ENCODE measurements at regions not wholly inside any gene's neighbourhood (a gene's known extent, or its start where the extent isn't known, plus 50 kb on each side); places are given as distances from the start of the nearest gene placed in this dataset.

- no peaks in the 10 kb centered on the region for H3K27me3 ChIP-seq (ENCODE audit: insufficient read depth, poor library complexity, severe bottlenecking)
- no peak overlapping the region for H3K4me3 ChIP-seq (ENCODE audit: severe bottlenecking)
- H3K27ac ChIP-seq (ENCODE audit: poor library complexity, severe bottlenecking), result no peak overlapping the region
- no peak for TF ChIP-seq CTCF (IDR thresholded peaks at IDR 0.05; ENCODE audit: poor library complexity, severe bottlenecking)
- no peaks in the 10 kb centered on the region for H3K9me3 ChIP-seq (ENCODE audit: severe bottlenecking)
- peaks cover 25% of the 10 kb centered on the region for H3K4me1 ChIP-seq (ENCODE audit: insufficient read depth, poor library complexity, severe bottlenecking)
- no peaks in the 10 kb centered on the region for H3K36me3 ChIP-seq (ENCODE audit: low read depth)
- ATAC-seq (ENCODE audit: low read depth) (no peak), DNase-seq (ENCODE audit: low spot score) (no peak)
These were observed 192.6 kb upstream of the CITED2 start for GRCh38 chr6:139567095-139567494.

- DNase-seq (ENCODE audit: low spot score) (no peak), ATAC-seq (ENCODE audit: low read depth) (no peak)
- no peak for TF ChIP-seq CTCF (IDR thresholded peaks at IDR 0.05; ENCODE audit: poor library complexity, severe bottlenecking)
- Histone ChIP-seq H3K36me3 (ENCODE audit: low read depth) (no peaks in the 10 kb centered on the region), H3K27ac (ENCODE audit: poor library complexity, severe bottlenecking) (no peak overlapping the region), H3K4me1 (ENCODE audit: insufficient read depth, poor library complexity, severe bottlenecking) (peaks cover 25% of the 10 kb centered on the region), H3K4me3 (ENCODE audit: severe bottlenecking) (no peak overlapping the region), H3K27me3 (ENCODE audit: insufficient read depth, poor library complexity, severe bottlenecking) (no peaks in the 10 kb centered on the region), H3K9me3 (ENCODE audit: severe bottlenecking) (peaks cover 3% of the 10 kb centered on the region)
These were observed 191.1 kb upstream of the CITED2 start for GRCh38 chr6:139565591-139565990.

GRCh38 chr6:139557547-139557946, 183.1 kb upstream of the CITED2 start:
- no peaks in the 10 kb centered on the region for H3K4me1 ChIP-seq (ENCODE audit: insufficient read depth, poor library complexity, severe bottlenecking)
- DNase-seq (ENCODE audit: low spot score), result no peak
- no peaks in the 10 kb centered on the region for H3K36me3 ChIP-seq (ENCODE audit: low read depth)
- TF ChIP-seq CTCF (IDR thresholded peaks at IDR 0.05; ENCODE audit: poor library complexity, severe bottlenecking), result no peak
- H3K9me3 ChIP-seq (ENCODE audit: severe bottlenecking), result peaks cover 3% of the 10 kb centered on the region
- ATAC-seq (ENCODE audit: low read depth), result no peak
- H3K27me3 ChIP-seq (ENCODE audit: insufficient read depth, poor library complexity, severe bottlenecking), result no peaks in the 10 kb centered on the region
- no peak overlapping the region for H3K27ac ChIP-seq (ENCODE audit: poor library complexity, severe bottlenecking)
- H3K4me3 ChIP-seq (ENCODE audit: severe bottlenecking), result no peak overlapping the region

- Histone ChIP-seq H3K27me3 (ENCODE audit: insufficient read depth, poor library complexity, severe bottlenecking) (no peaks in the 10 kb centered on the region), H3K4me3 (ENCODE audit: severe bottlenecking) (no peak overlapping the region), H3K36me3 (ENCODE audit: low read depth) (no peaks in the 10 kb centered on the region), H3K4me1 (ENCODE audit: insufficient read depth, poor library complexity, severe bottlenecking) (no peaks in the 10 kb centered on the region), H3K9me3 (ENCODE audit: severe bottlenecking) (peaks cover 3% of the 10 kb centered on the region), H3K27ac (ENCODE audit: poor library complexity, severe bottlenecking) (no peak overlapping the region)
- TF ChIP-seq CTCF (IDR thresholded peaks at IDR 0.05; ENCODE audit: poor library complexity, severe bottlenecking), result no peak
- no peak for ATAC-seq (ENCODE audit: low read depth)
- DNase-seq (ENCODE audit: low spot score), result no peak
These were observed 182.1 kb upstream of the CITED2 start for GRCh38 chr6:139556532-139556931.

- Histone ChIP-seq H3K9me3 (ENCODE audit: severe bottlenecking) (no peaks in the 10 kb centered on the region), H3K27ac (ENCODE audit: poor library complexity, severe bottlenecking) (no peak overlapping the region), H3K36me3 (ENCODE audit: low read depth) (no peaks in the 10 kb centered on the region), H3K27me3 (ENCODE audit: insufficient read depth, poor library complexity, severe bottlenecking) (no peaks in the 10 kb centered on the region), H3K4me3 (ENCODE audit: severe bottlenecking) (no peak overlapping the region), H3K4me1 (ENCODE audit: insufficient read depth, poor library complexity, severe bottlenecking) (peaks cover 4% of the 10 kb centered on the region)
- DNase-seq (ENCODE audit: low spot score) (no peak), ATAC-seq (ENCODE audit: low read depth) (no peak)
- TF ChIP-seq CTCF (IDR thresholded peaks at IDR 0.05; ENCODE audit: poor library complexity, severe bottlenecking), result no peak
These were observed 179.5 kb upstream of the CITED2 start for GRCh38 chr6:139553916-139554315.

All from RWPE2 (cell line).